ENCODE measurements at regions not wholly inside any gene's neighbourhood (a gene's known extent, or its start where the extent isn't known, plus 50 kb on each side); places are given as distances from the start of the nearest gene placed in this dataset.

DNA sequence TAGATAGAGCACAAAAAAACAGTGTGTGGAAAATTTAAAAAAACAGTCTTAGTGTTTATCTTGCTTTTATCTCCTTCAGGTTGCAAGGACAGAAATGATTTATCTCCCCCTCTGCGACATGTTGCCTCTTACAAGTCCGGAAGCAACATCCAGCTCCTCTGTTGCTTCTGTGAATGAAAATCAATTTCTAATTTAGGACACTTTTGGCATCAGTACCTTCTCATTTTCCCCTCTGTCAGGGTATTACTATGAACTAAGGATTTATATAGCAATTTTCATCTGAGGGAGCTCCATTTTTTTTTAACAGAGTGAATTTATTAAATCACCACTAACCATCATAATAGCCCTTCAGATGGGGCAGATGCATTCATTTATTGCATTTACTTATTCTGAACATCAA, 116.6 kb upstream of the PLXNC1 start:
- Histone ChIP-seq H4K20me1 (ENCODE audit: control insufficient read depth, insufficient read depth, insufficient read length) (no peaks in the 10 kb centered on the region), H3K4me2 (ENCODE audit: insufficient read depth, insufficient read length, low read length) (no peak overlapping the region), H3K27ac (ENCODE audit: insufficient read length, low read depth, low read length) (no peak overlapping the region), H3K79me2 (ENCODE audit: insufficient read depth, low read length) (no peaks in the 10 kb centered on the region), H3K23ac (ENCODE audit: insufficient read length, low read depth, low read length) (no peak overlapping the region), H2AFZ (ENCODE audit: low read length) (no peak overlapping the region), H2BK120ac (ENCODE audit: low read depth, low read length, poor library complexity, severe bottlenecking) (no peak overlapping the region), H2BK5ac (ENCODE audit: insufficient read length, low read length) (no peak overlapping the region), H3K23me2 (ENCODE audit: insufficient read length, low read depth, low read length, poor library complexity, severe bottlenecking) (no peaks in the 10 kb centered on the region), H3K56ac (ENCODE audit: insufficient read length, low read depth, low read length) (no peak overlapping the region), H2AK5ac (ENCODE audit: insufficient read length, low read length) (no peak overlapping the region), H2BK20ac (ENCODE audit: low read depth, low read length, poor library complexity, severe bottlenecking) (no peak overlapping the region), H4K91ac (ENCODE audit: insufficient read length, low read depth, low read length) (no peak overlapping the region), H3K4me1 (ENCODE audit: insufficient read depth, low read length) (no peaks in the 10 kb centered on the region), H3K9me3 (ENCODE audit: control insufficient read depth, low read depth, low read length) (no peaks in the 10 kb centered on the region), H3K79me1 (ENCODE audit: insufficient read depth, low read depth, low read length, poor library complexity, severe bottlenecking) (no peaks in the 10 kb centered on the region), H3K9ac (ENCODE audit: extremely low read depth, insufficient read length, low read length) (no peak overlapping the region), H3T11ph (ENCODE audit: low read length) (no peak overlapping the region), H2BK12ac (ENCODE audit: insufficient read length, low read depth, low read length) (no peak overlapping the region), H4K5ac (ENCODE audit: insufficient read length, low read depth, low read length) (no peak overlapping the region), H3K4ac (ENCODE audit: low read depth, low read length) (no peak overlapping the region), H3K14ac (ENCODE audit: insufficient read depth, low read length) (no peak overlapping the region), H2BK15ac (ENCODE audit: low read depth, low read length) (no peak overlapping the region), H3K18ac (ENCODE audit: insufficient read length, low read depth, low read length) (no peak overlapping the region), H3K27me3 (ENCODE audit: insufficient read depth, low read length) (no peaks in the 10 kb centered on the region), H4K8ac (replicated peaks; ENCODE audit: insufficient read length, low read depth, low read length) (no peak overlapping the region)
- H3K4me1 Mint-ChIP-seq = peaks cover 4 to 6% of the 10 kb centered on the region in 2 experiments; a peak in 2 of 4 replicates
- TF ChIP-seq, protein P1, sequence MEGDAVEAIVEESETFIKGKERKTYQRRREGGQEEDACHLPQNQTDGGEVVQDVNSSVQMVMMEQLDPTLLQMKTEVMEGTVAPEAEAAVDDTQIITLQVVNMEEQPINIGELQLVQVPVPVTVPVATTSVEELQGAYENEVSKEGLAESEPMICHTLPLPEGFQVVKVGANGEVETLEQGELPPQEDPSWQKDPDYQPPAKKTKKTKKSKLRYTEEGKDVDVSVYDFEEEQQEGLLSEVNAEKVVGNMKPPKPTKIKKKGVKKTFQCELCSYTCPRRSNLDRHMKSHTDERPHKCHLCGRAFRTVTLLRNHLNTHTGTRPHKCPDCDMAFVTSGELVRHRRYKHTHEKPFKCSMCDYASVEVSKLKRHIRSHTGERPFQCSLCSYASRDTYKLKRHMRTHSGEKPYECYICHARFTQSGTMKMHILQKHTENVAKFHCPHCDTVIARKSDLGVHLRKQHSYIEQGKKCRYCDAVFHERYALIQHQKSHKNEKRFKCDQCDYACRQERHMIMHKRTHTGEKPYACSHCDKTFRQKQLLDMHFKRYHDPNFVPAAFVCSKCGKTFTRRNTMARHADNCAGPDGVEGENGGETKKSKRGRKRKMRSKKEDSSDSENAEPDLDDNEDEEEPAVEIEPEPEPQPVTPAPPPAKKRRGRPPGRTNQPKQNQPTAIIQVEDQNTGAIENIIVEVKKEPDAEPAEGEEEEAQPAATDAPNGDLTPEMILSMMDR (conservative IDR thresholded peaks at IDR 0.05) = no peak
- H3K27ac Mint-ChIP-seq = no peak overlapping the region
- H3K27me3 Mint-ChIP-seq (ENCODE audit: low read depth) = peaks cover 1% of the 10 kb centered on the region
- no peak for DNase-seq
- peaks cover 1 to 9% (median 3%) of the 10 kb centered on the region in 3 experiments; a peak in 4 of 7 replicates for H3K36me3 Mint-ChIP-seq (ENCODE audit: insufficient read depth in 1 of 3, low read depth in 3 of 3)
- peaks cover 15 to 20% of the 10 kb centered on the region in 2 experiments; a peak in 4 of 5 replicates for H3K9me3 Mint-ChIP-seq
- H3K4me3 Mint-ChIP-seq = no peak overlapping the region
- WGBS (ENCODE audit: extremely low coverage, insufficient read length, low lambda C conversion rate) = no CpG with 5 or more reads among the region's 2 CpGs

Data from H9 (cell line).